ENCODE measurements at regions not wholly inside any gene's neighbourhood (a gene's known extent, or its start where the extent isn't known, plus 50 kb on each side); places are given as distances from the start of the nearest gene placed in this dataset.

DNA sequence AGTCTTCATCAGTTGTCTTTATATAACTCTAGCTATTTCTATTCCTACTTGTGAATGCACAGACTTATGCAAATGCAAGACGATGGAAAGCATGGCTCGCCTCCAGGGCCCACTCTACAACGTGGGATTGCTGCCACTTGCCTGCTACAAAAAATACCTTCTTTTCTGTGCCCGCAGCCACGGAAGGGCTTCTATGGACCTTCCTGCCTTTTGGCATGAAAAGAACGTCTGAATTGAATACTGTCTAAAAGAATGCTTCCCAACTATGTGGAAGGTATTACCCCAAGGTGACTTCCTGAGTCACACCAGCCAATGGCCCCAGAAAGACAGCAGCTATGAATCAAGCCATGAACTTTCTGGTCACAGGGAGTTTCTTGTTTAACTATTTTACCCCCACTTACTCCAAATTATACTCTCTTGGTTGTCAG, 261.2 kb downstream of the HIVEP2 start:
- no peak for DNase-seq

DNA sequence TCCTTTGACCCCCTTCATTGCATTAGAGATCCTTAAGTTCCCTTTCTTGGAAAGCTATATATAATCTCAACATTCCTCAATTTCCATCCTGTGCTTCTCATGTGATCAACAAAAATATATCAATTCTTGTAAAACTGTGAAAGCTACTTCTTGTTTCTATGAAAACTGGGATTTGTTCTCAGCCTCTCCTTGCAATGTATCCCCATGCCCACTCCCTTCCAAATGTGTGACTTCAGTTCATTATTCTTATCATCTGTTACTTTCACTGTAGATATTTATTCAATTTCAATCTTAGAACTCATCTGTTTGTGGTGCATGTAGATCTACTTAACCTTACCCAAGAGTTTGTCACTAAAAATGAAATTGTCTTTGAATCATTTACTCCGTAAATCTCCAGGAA, 260.6 kb downstream of the HIVEP2 start:
- DNase-seq: no peak

DNA sequence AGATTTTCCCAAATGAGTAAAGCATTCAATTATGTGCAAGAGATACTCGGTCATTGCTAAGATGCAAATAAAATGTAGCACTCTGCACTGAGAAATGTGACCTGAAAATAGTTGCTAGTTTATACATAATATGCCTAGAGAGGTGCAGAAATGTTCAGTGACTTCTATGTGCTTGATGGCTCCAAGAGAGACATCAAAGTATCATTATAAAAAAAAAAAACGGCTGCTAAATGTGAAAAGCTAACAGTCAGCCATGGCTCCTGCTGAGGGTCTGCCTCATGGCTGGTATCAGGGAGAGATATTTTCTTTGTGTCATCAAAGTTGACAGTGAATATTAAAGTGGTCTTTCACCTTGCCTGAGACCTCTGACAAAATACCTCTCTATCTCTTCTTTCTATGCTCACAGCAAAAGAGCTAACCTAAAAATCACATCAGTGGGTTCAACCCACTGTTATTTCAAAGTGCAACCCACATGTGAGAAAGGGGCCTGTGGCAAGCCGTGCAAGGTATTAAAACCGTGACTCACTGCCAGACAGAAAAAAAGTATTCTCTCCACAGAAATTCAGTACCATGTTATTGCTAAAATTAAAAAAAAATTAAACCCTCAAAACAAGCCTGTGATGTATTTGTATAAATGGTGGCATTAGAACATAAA, 259.0 kb downstream of the HIVEP2 start:
- DNase-seq: no peak

DNA sequence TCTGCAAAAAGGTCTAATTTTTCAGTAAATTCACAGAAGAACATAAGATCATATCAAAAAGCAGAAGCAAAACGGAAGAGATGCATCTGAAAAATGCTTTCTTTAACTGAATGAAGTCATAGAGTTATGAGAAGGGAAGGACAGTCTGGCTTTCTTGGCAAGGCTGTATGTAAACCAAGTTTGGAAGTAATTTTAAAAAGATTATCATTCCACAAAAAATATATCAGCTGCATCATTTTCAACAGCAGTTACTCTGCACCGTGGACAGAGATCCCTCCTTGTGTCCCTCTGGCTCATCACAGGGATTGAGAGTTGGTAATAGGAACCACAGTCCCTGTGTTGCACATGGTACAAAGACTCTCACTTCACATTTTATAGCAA, 258.5 kb downstream of the HIVEP2 start:
- DNase-seq: no peak

DNA sequence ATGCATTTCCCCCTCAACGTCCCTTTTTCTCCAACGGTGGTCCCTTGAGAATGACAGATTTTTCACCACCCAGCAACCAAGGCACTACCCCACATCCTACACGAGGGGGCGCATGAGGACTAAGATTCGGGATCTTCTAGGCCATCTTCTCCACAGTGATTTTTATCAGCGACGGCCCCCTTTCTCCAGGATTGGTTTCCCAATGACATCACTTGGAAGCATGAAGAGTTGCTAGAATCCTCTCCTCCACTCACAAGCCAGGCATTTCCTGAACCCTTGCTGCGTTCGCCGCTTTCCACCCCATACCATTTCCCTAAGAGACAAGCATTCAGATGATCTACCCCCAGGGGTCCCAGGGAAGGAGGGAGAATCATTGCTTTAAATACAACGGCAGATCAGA, 252.0 kb downstream of the HIVEP2 start:
- DNase-seq: peak; percentile 14

DNA sequence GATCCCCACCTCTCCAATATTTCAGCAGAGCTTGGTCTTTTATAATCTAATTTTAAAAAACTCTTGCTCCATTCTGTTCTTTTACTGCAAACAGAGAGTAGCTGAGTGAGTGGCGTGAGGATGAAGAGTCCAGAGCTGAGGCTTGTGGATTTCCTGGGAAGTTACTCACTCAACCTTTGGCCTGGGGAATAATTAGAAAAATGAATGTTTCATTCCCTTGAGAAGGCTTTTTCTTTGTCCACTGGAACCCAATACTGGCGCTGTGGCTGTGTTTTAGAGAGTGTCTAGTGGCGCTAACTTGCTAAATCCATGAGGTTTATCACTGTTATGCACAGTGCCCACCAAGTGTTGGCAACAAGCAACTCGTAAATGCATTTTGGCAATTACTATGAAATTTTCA, 251.5 kb downstream of the HIVEP2 start:
- no peak for DNase-seq

DNA sequence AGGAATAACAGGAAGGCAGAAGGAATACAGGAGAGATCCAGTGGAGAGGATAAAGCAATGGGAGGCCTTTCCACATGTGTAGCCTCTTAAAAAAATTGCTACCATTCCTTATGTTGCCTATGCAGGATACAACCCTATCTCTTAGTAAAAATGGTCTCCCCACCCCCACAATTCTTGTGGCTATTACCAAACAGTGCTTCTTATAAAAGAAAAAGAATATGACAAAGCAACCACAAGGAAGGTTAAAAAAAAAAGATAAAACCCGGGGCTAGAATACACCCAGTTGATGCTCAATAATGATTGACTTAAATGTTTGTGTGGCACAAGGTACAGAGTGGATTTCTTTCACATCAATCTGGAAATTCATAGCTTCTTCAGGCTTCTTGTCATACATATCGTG, 250.9 kb downstream of the HIVEP2 start:
- no peak for DNase-seq

DNA sequence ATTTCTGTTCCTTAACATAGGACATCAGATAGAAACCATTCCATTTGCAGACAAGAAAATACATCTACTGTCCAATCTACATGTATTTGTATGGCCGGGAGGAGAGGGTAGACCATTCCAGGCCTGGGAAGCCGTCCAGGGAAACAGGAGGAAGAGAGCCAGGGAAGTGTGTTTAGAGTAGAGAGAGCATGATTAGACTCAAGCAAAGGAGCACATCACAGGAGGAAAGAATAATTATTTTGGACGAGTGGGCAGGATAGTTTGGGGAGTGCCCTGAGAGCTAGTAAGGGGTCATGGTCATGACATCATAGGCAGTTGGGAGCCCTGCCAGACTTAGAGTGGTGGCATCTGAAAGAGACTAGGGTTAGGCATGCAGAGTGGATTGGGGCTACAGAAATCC, 250.0 kb downstream of the HIVEP2 start:
- DNase-seq: no peak

DNA sequence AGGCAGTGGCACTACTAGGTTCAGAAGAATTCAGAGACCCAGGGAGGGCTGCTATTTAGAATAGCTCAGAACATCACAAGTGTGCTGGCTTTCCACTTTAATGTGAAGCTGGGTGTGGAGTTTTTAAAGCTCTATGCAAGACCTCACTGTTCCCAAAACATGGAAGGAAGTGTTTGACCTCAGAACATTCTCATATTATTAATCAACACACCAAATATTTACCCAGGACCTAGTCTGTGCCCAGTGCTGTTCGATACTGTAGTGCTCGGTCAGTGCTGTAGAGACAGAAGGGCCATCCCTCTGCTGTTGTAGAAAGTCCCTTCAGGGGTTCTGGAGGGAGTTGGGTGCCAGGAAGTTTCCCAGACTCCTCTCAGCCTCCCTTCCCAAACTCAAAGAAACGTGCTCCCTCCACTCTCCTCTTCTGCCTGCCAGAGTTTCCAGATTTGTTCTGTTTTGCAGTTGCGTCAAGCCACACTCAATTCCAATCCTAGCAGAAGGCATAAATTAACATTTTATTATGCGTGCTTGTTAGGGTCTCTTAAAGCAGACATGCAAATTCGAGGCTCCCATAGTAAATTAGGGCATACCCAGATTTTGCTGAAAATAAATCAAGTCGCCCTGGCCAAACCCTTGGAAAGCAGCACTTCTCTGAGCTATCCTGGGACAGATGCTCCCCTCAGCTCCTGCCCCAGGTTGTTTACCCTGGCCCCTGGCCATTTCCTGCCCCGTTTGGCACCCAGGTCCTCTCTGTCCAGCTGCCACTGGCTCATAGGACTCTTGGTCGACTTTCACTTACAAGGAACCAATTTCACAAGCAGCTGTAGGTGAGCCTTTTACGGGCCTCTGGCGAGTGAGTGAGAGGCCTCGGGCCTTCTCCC, 248.6 kb downstream of the HIVEP2 start:
- DNase-seq: peak; percentile 31

DNA sequence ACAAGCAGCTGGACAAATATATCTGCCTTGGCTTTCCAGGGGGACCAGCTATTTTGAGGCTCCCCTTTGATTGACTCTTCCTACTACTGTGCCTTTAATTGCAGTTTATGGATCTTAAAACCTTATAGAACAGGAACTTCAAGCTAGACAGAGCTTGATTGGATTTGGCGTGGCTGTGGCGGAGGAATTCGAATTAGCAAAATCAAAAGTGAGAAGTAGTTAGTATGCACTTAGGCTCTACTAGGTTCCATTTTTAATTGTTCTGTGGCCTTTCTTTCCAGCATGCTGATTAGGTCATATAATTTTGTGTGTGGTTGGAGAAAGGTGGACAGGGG, 248.0 kb downstream of the HIVEP2 start:
- DNase-seq: no peak

DNA sequence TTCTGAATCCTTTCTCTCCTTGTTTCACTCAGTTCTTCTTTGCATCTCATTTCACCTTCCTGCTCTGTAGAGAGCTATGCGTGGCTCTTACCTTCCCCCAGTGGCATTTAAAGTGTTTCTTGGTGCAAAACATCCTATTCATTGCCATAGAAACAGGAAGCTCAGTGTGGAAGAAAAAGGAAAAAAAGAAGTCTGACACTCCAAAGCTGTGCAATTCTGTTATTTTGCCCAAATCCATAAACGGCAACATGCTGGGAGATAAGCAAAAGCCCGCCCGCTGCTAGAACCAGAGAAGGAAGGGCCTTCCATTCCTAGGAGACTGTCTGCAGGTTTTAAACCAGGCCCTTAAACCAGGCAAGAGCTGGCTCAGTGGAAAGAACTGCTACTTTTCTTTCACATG, 247.1 kb downstream of the HIVEP2 start:
- no peak for DNase-seq

DNA sequence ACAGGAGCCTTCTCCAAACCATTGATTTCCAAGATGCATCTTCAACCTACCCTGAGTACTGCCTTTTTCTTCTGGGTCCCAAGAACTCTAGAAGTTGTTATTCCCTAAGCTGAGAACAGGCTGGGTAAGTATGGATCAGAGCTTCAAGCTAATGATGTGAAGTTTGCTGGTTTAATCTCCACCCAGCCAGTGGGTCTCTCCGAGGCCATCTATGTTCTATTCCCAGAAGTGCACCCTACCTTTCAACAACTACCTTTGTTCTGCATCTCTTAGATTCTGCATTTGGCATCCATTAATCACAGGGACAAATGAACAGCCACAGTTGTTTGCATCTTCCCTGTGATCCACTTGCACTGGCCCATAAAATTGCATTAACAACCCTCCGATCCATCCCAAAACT, 246.2 kb downstream of the HIVEP2 start:
- no peak for DNase-seq

DNA sequence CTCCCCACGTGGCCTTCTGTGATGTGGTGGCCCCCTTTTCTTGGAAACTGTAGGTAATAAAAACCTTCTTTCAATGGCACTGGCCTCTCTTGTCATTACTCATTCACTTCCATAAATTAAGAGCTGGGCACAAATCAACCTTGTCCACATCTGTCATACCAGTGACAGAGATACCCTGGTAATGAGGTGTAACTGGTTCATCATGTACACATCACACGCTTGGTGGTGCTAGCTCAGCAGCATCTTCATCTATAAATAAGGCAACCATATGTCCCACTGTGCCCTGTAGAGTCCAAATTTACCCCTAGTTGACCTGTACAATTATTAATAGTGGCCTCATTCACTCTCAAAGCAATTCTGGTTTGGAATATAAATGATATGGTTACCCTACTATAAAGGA, 245.6 kb downstream of the HIVEP2 start:
- no peak for DNase-seq

DNA sequence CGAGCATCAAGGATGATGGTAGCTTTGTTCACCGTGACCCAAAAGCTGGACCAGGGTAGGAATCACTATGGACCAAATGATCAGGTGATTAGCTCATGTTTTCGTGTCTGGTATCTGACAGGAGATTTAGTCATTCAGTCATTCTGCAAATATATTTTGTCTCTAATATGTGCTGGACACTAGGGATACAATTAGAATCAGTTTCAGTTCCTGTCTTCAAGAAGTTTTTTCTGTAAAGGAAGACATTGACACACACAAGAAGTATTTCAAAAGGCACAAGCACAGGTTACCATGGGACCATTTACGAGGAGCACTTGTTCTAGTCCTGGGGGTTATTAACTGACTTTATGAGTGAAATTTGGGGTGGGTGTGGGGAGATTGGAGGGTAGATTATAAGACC, 244.9 kb downstream of the HIVEP2 start:
- DNase-seq: no peak

DNA sequence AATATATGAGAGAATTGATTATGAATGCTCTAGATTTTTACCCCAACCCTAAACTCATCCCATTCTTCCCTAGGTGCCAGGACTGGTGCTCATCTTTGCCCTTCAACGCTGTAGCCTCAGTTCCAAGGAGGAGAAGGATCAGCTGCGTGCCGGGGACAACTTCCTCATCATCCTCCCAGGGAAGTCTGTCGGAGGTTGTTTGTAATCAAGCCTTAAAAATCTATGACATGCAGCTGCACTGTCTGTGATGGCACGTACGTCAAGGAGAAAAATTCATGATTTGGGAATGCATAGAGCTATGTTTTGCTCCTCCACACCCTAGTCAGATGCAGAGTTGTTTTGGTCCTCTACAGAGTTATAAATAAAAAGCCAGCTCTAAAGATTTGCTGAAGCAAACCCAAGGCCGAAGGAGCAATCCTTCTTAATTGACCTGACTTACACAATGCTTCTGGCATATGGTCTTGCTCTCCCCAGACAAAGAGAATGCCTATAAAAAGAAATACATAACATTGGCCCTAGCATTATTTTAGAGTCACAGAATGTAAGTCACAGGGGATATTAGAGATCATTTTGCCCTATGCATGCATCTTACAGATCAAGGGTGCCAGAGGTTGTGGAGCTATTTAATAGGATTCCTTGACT, 244.2 kb downstream of the HIVEP2 start:
- no peak for DNase-seq
